HUES64 (cell line): ENCODE measurements at regions not wholly inside any gene's neighbourhood (a gene's known extent, or its start where the extent isn't known, plus 50 kb on each side); places are given as distances from the start of the nearest gene placed in this dataset.
"Not testable (repeated sequence)": the region's sequence is repeated elsewhere in the genome, so short reads cannot be mapped to it uniquely, and the experiment has no call there.

Experiments
- H3K27ac ChIP-seq: 2 replicates; pipeline ENCODE4 v1.7.0; 2013; ENCODE audit warnings: low read depth, low read length, inconsistent platforms
- H3K27me3 ChIP-seq: 2 replicates; pipeline ENCODE4 v1.6.1; 2013; ENCODE audit warnings: mild to moderate bottlenecking, low read length; ENCODE audit not compliant: insufficient read depth
- H3K36me3 ChIP-seq: 2 replicates; pipeline ENCODE4 v1.6.1; 2013; ENCODE audit warnings: mild to moderate bottlenecking, low read length; ENCODE audit not compliant: insufficient read depth
- H3K4me1 ChIP-seq: 2 replicates; pipeline ENCODE4 v1.6.1; 2013; ENCODE audit warnings: mild to moderate bottlenecking, low read length, moderate library complexity; ENCODE audit not compliant: insufficient read depth
- H3K4me3 ChIP-seq: 2 replicates; pipeline ENCODE4 v1.5.1; 2013; ENCODE audit warnings: mild to moderate bottlenecking, low read length, moderate library complexity
- H3K9ac ChIP-seq: 2 replicates; pipeline ENCODE4 v1.6.1; 2013; ENCODE audit warnings: mild to moderate bottlenecking, low read depth, low read length
- H3K9me3 ChIP-seq: 2 replicates; pipeline ENCODE4 v1.6.1; 2013; ENCODE audit warnings: low read depth, low read length; ENCODE audit not compliant: insufficient read depth
- whole genome bisulfite sequencing: fragments of 150-250, 120-280 bp; methylation state at CpG from one replicate; pipeline ENCODE4 v1.1.7; 2013; ENCODE audit warnings: missing lambda C conversion rate; 5-methylcytosine and 5-hydroxymethylcytosine counted together

GRCh38 chr1:228938537-228938901 lies 203.2 kb downstream of the RHOU start:
- WGBS = 89% methylated on average over 8 of the region's 8 CpGs
- Histone ChIP-seq H3K27me3 (no peaks in the 10 kb centered on the region), H3K36me3 (no peaks in the 10 kb centered on the region), H3K27ac (no peak overlapping the region), H3K9ac (no peak overlapping the region), H3K9me3 (no peaks in the 10 kb centered on the region), H3K4me1 (peaks cover 15% of the 10 kb centered on the region; the same call in 1 of the 2 replicates), H3K4me3 (no peak overlapping the region)

- no peak overlapping the region for H3K27ac ChIP-seq
- WGBS = 75% methylated on average over 6 of the region's 6 CpGs
These were observed 203.9 kb downstream of the RHOU start for GRCh38 chr1:228939001-228939691.

GRCh38 chr1:228939881-228940392 lies 204.7 kb downstream of the RHOU start:
- H3K36me3 ChIP-seq = no peaks in the 10 kb centered on the region
- H3K4me3 ChIP-seq = no peak overlapping the region
- peaks cover 15% of the 10 kb centered on the region; the same call in 1 of the 2 replicates for H3K4me1 ChIP-seq
- H3K27ac ChIP-seq = no peak overlapping the region
- no peaks in the 10 kb centered on the region for H3K9me3 ChIP-seq
- no peaks in the 10 kb centered on the region for H3K27me3 ChIP-seq
- WGBS = 88% methylated on average over 7 of the region's 7 CpGs
- no peak overlapping the region for H3K9ac ChIP-seq

More at GRCh38 chr1:228939001-228939691, 203.9 kb downstream of the RHOU start:
- Histone ChIP-seq H3K4me3 (no peak overlapping the region), H3K4me1 (peaks cover 15% of the 10 kb centered on the region; the same call in 1 of the 2 replicates), H3K9me3 (no peaks in the 10 kb centered on the region), H3K36me3 (no peaks in the 10 kb centered on the region), H3K9ac (no peak overlapping the region), H3K27me3 (no peaks in the 10 kb centered on the region)

GRCh38 chr1:228940526-228940925 lies 205.2 kb downstream of the RHOU start:
- WGBS = 69% methylated on average over 5 of the region's 7 CpGs
- H3K9ac ChIP-seq = no peak overlapping the region
- H3K4me1 ChIP-seq = peaks cover 15% of the 10 kb centered on the region; the same call in 1 of the 2 replicates
- no peaks in the 10 kb centered on the region for H3K36me3 ChIP-seq
- H3K9me3 ChIP-seq = no peaks in the 10 kb centered on the region
- no peak overlapping the region for H3K4me3 ChIP-seq
- no peak overlapping the region for H3K27ac ChIP-seq
- no peaks in the 10 kb centered on the region for H3K27me3 ChIP-seq

GRCh38 chr1:228940926-228941325 lies 205.6 kb downstream of the RHOU start:
- no peaks in the 10 kb centered on the region for H3K9me3 ChIP-seq
- H3K4me3 ChIP-seq = no peak overlapping the region
- peaks cover 15% of the 10 kb centered on the region; the same call in 1 of the 2 replicates for H3K4me1 ChIP-seq
- H3K36me3 ChIP-seq = no peaks in the 10 kb centered on the region
- no peaks in the 10 kb centered on the region for H3K27me3 ChIP-seq
- 86% methylated on average over 6 of the region's 6 CpGs for WGBS
- H3K27ac ChIP-seq = no peak overlapping the region
- H3K9ac ChIP-seq = no peak overlapping the region

GRCh38 chr1:228941666-228942065 lies 206.4 kb downstream of the RHOU start:
- Histone ChIP-seq H3K27ac (no peak overlapping the region), H3K9me3 (no peaks in the 10 kb centered on the region), H3K9ac (no peak overlapping the region), H3K4me3 (no peak overlapping the region), H3K36me3 (no peaks in the 10 kb centered on the region), H3K4me1 (peaks cover 15% of the 10 kb centered on the region; the same call in 1 of the 2 replicates), H3K27me3 (no peaks in the 10 kb centered on the region)
- WGBS = 84% methylated on average over 1 of the region's 1 CpG

GRCh38 chr1:228943436-228943835 lies 208.2 kb downstream of the RHOU start:
- H3K36me3 ChIP-seq = no peaks in the 10 kb centered on the region
- WGBS = 92% methylated on average over 4 of the region's 4 CpGs
- no peak overlapping the region for H3K9ac ChIP-seq
- no peak overlapping the region for H3K27ac ChIP-seq
- H3K9me3 ChIP-seq = no peaks in the 10 kb centered on the region
- H3K4me1 ChIP-seq = peaks cover 6% of the 10 kb centered on the region; the same call in 1 of the 2 replicates
- no peak overlapping the region for H3K4me3 ChIP-seq
- no peaks in the 10 kb centered on the region for H3K27me3 ChIP-seq

- WGBS = 97% methylated on average over 1 of the region's 2 CpGs
- Histone ChIP-seq H3K27me3 (no peaks in the 10 kb centered on the region), H3K36me3 (no peaks in the 10 kb centered on the region)
These were observed 209.0 kb downstream of the RHOU start for GRCh38 chr1:228944296-228944695.

GRCh38 chr1:228944935-228945371 lies 209.7 kb downstream of the RHOU start:
- peaks cover 4% of the 10 kb centered on the region; the same call in 1 of the 2 replicates for H3K4me1 ChIP-seq
- no peak overlapping the region for H3K9ac ChIP-seq
- H3K9me3 ChIP-seq = no peaks in the 10 kb centered on the region
- H3K27me3 ChIP-seq = no peaks in the 10 kb centered on the region
- no peak overlapping the region for H3K4me3 ChIP-seq
- WGBS = 97% methylated on average over 5 of the region's 5 CpGs
- H3K36me3 ChIP-seq = no peaks in the 10 kb centered on the region
- H3K27ac ChIP-seq = no peak overlapping the region

More at GRCh38 chr1:228944296-228944695, 209.0 kb downstream of the RHOU start:
- Histone ChIP-seq H3K4me3 (no peak overlapping the region), H3K27ac (no peak overlapping the region), H3K4me1 (peaks cover 6% of the 10 kb centered on the region; the same call in 1 of the 2 replicates), H3K9me3 (no peaks in the 10 kb centered on the region), H3K9ac (no peak overlapping the region)

- no peak overlapping the region for H3K4me3 ChIP-seq
- no peak overlapping the region for H3K9ac ChIP-seq
- WGBS = 100% methylated on average over 3 of the region's 3 CpGs
- H3K36me3 ChIP-seq = no peaks in the 10 kb centered on the region
- H3K27me3 ChIP-seq = no peaks in the 10 kb centered on the region
- H3K9me3 ChIP-seq = no peaks in the 10 kb centered on the region
- H3K4me1 ChIP-seq = peaks cover 4% of the 10 kb centered on the region; the same call in 1 of the 2 replicates
- no peak overlapping the region for H3K27ac ChIP-seq
These were observed 210.6 kb downstream of the RHOU start for GRCh38 chr1:228945885-228946284.

GRCh38 chr1:228949617-228950016 lies 214.3 kb downstream of the RHOU start:
- H3K27me3 ChIP-seq, H3K4me3 ChIP-seq, H3K9me3 ChIP-seq, H3K36me3 ChIP-seq, H3K4me1 ChIP-seq, H3K9ac ChIP-seq, H3K27ac ChIP-seq: not testable (repeated sequence)
- WGBS = 92% methylated on average over 9 of the region's 9 CpGs
